ENCODE measurements at regions not wholly inside any gene's neighbourhood (a gene's known extent, or its start where the extent isn't known, plus 50 kb on each side); places are given as distances from the start of the nearest gene placed in this dataset.

DNA sequence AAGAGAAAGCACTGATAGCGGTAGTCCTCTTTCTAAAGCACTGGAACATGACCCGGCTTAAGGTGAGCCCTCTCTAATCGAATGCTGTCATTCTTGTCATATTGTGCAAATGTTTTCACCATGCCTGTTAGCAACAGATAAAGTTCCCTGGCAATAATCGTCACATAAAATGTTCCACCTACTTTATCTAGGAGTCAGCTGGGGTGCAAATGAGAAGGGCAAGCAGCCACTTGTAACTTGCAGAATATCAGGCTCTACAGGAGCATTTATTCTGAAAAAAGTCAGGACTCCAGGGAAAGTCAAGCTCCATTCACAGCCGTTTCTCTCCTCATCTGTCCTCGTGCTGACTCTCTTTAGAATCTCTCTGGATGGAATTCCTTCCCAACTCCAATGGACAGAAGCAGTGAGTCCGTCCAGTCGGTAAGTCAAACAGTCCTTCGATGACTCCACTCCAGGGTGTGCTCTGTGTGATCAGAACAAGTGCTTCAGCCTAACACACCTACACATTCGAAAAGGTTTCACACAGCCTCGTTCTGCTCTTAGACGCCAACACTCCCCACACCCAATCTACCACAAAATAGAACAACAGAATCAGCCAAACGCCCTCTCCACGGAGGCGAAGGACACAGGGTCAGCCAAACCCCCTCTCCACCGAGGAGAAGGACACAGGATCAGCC is 101.7 kb upstream of the FRG1 start:
- H3K9me3 ChIP-seq (ENCODE audit: control insufficient read depth, insufficient read depth, low read length): peaks cover 21% of the 10 kb centered on the region
- H3K4me2 ChIP-seq (ENCODE audit: low read depth, low read length): no peak overlapping the region
- dilution Hi-C loops (cut with HindIII; ENCODE audit: low sequenced_read_pairs, unreplicated experiment) (no loop called here), in situ Hi-C loops (cut with MboI; ENCODE audit: low sequenced_read_pairs) (no loop called here), intact Hi-C loops (cut with micrococcal nuclease) (no loop called here)
- no peak overlapping the region for H3K27ac ChIP-seq (ENCODE audit: insufficient read depth, low read length)
- no peak overlapping the region for H2AK9ac ChIP-seq (replicated peaks; ENCODE audit: low read depth, low read length, poor library complexity)
- H2BK15ac ChIP-seq (ENCODE audit: low read depth, low read length): no peak overlapping the region
- H3K23ac ChIP-seq (ENCODE audit: low read depth, low read length): no peak overlapping the region
- H3K4me3 ChIP-seq (ENCODE audit: insufficient read depth, low read depth, low read length): no peak overlapping the region
- H3K36me3 ChIP-seq (ENCODE audit: control insufficient read depth, insufficient read depth, low read length): no peaks in the 10 kb centered on the region
- H3K4me1 ChIP-seq (ENCODE audit: control insufficient read depth, insufficient read depth, low read length): no peaks in the 10 kb centered on the region
- ATAC-seq (ENCODE audit: low read depth) (no peak), DNase-seq (no peak)
- H3K14ac ChIP-seq (replicated peaks; ENCODE audit: low read depth, low read length): no peak overlapping the region
- no peak overlapping the region for H3K18ac ChIP-seq (ENCODE audit: low read depth, low read length)
- no peak overlapping the region for H2AFZ ChIP-seq (replicated peaks; ENCODE audit: low read length, poor library complexity)
- BruUV-seq (replicated peaks): no TSS peak
- no peak overlapping the region for H3K4ac ChIP-seq (ENCODE audit: low read depth, low read length)
- no peaks in the 10 kb centered on the region for H3K27me3 ChIP-seq (ENCODE audit: control insufficient read depth, insufficient read depth, low read length)
- no peaks in the 10 kb centered on the region for H4K20me1 ChIP-seq (ENCODE audit: insufficient read depth, low read length)
- no peak overlapping the region for H4K91ac ChIP-seq (ENCODE audit: insufficient read depth, low read depth, low read length)
- H4K5ac ChIP-seq (ENCODE audit: low read depth, low read length): no peak overlapping the region
- H2BK120ac ChIP-seq (ENCODE audit: low read depth, low read length): no peak overlapping the region
- no peak overlapping the region for H3K56ac ChIP-seq (ENCODE audit: extremely low read depth, insufficient read depth, low read length)
- no peaks in the 10 kb centered on the region for H3K9me1 ChIP-seq (ENCODE audit: insufficient read depth, low read length)
- H2BK5ac ChIP-seq (ENCODE audit: low read depth, low read length, poor library complexity, severe bottlenecking): no peak overlapping the region
- no peak overlapping the region for H4K8ac ChIP-seq (ENCODE audit: low read depth in 2 of 2, low read length in 2 of 2)
- ChIA-PET POLR2A (ENCODE audit: unreplicated experiment) (no interaction called here), CTCF (no interaction called here)
- H2BK20ac ChIP-seq (ENCODE audit: low read depth, low read length): no peak overlapping the region
- H2AK5ac ChIP-seq (ENCODE audit: low read depth, low read length): no peak overlapping the region
- H3K9ac ChIP-seq (ENCODE audit: low read depth, low read length): no peak overlapping the region
- no CpG with 5 or more reads among the region's 16 CpGs for WGBS, 2 experiments (ENCODE audit: extremely low coverage in 2 of 2, insufficient read length in 1 of 2)
- TF ChIP-seq POLR2A (IDR thresholded peaks at IDR 0.05; ENCODE audit: low read depth, low read length): no peak
- no peak for TF ChIP-seq MAFK (IDR thresholded peaks at IDR 0.05; ENCODE audit: low read depth, low read length)
- TF ChIP-seq CEBPB (IDR thresholded peaks at IDR 0.05; ENCODE audit: low read depth, low read length): no peak
- H3K79me1 ChIP-seq (ENCODE audit: low read depth in 1 of 2, low read length in 2 of 2): no peaks in the 10 kb centered on the region

Measured in IMR-90 (cell line).